ENCODE measurements at regions not wholly inside any gene's neighbourhood (a gene's known extent, or its start where the extent isn't known, plus 50 kb on each side); places are given as distances from the start of the nearest gene placed in this dataset.

GRCh38 chr4:61041527-61041926 lies 158.6 kb upstream of the ADGRL3 start:
- no peak for TF ChIP-seq USF1 (IDR thresholded peaks at IDR 0.05; ENCODE audit: borderline replicate concordance, extremely low read length, insufficient read depth, low read depth, low read length)
- no peak for TF ChIP-seq FOXM1 (IDR thresholded peaks at IDR 0.05; ENCODE audit: low read depth, low read length)
- TF ChIP-seq CTCF (IDR thresholded peaks at IDR 0.05 in 2 of 3, conservative IDR thresholded peaks at IDR 0.05 in 1 of 3; ENCODE audit: control insufficient read depth in 2 of 3, extremely low read depth in 1 of 3, insufficient read depth in 1 of 3, low read depth in 3 of 3, low read length in 3 of 3), result no peak
- no peak for TF ChIP-seq YY1 (IDR thresholded peaks at IDR 0.05; ENCODE audit: low read depth, low read length)
- no peak for TF ChIP-seq POLR2A (IDR thresholded peaks at IDR 0.05; ENCODE audit: low read depth, low read length)

Measured in GM12878 (cell line).